Trophoblast cell (in vitro differentiated cells and primary cell): ENCODE measurements at regions not wholly inside any gene's neighbourhood (a gene's known extent, or its start where the extent isn't known, plus 50 kb on each side); places are given as distances from the start of the nearest gene placed in this dataset.

Experiments
- DNase-seq, 2 donors: peaks; one replicate each; pipeline ENCODE4 v3.0.0-alpha.2; 2016
- H2AFZ ChIP-seq: 2 replicates; pipeline ENCODE4 v1.6.1; 2013; ENCODE audit warnings: low read length, moderate library complexity, mild to moderate bottlenecking; ENCODE audit not compliant: insufficient read depth, poor library complexity
- H2AK5ac ChIP-seq: 2 replicates; pipeline ENCODE4 v1.6.1; 2013; ENCODE audit warnings: mild to moderate bottlenecking, low read length
- H2BK120ac ChIP-seq: 2 replicates; pipeline ENCODE4 v1.6.1; 2013; ENCODE audit warnings: low read length, mild to moderate bottlenecking, moderate library complexity; ENCODE audit not compliant: insufficient read depth, poor library complexity
- H2BK12ac ChIP-seq: 2 replicates; pipeline ENCODE4 v1.6.1; 2013; ENCODE audit warnings: mild to moderate bottlenecking, low read length, moderate library complexity
- H2BK5ac ChIP-seq: 2 replicates; pipeline ENCODE4 v1.6.1; 2013; ENCODE audit warnings: low read length, low read depth, moderate library complexity, mild to moderate bottlenecking; ENCODE audit not compliant: poor library complexity
- H3K14ac ChIP-seq: 2 replicates; pipeline ENCODE4 v1.6.1; 2013; ENCODE audit warnings: mild to moderate bottlenecking, low read length
- H3K18ac ChIP-seq: 2 replicates; pipeline ENCODE4 v1.6.1; 2013; ENCODE audit warnings: mild to moderate bottlenecking, low read length
- H3K23ac ChIP-seq: 2 replicates; pipeline ENCODE4 v1.6.1; 2013; ENCODE audit warnings: low read length
- H3K27ac ChIP-seq: 2 replicates; pipeline ENCODE4 v1.5.1; 2013; ENCODE audit warnings: low read depth, mild to moderate bottlenecking, inconsistent platforms, low read length, moderate library complexity
- H3K27me3 ChIP-seq: 2 replicates; pipeline ENCODE4 v1.6.1; 2013; ENCODE audit warnings: inconsistent platforms, mild to moderate bottlenecking, low read length, moderate library complexity; ENCODE audit not compliant: insufficient read depth
- H3K36me3 ChIP-seq, 2 experiments: 1 replicate in 1 of 2; 2 replicates in 1 of 2; pipeline ENCODE4 v1.6.1; 2013; ENCODE audit warnings: low read length in 2 of 2, mild to moderate bottlenecking in 2 of 2, moderate library complexity in 1 of 2; ENCODE audit not compliant: insufficient read depth in 2 of 2, control insufficient read depth in 1 of 2
- H3K4ac ChIP-seq: 2 replicates; pipeline ENCODE4 v1.6.1; 2013; ENCODE audit warnings: low read depth, mild to moderate bottlenecking, low read length, moderate library complexity
- H3K4me1 ChIP-seq, 2 experiments: 1 replicate in 1 of 2; 2 replicates in 1 of 2; pipeline ENCODE4 v1.6.1; 2013; ENCODE audit warnings: low read length in 2 of 2, mild to moderate bottlenecking in 2 of 2, moderate library complexity in 1 of 2; ENCODE audit not compliant: insufficient read depth in 2 of 2, control insufficient read depth in 1 of 2
- H3K4me2 ChIP-seq: 2 replicates; pipeline ENCODE4 v1.6.1; 2013; ENCODE audit warnings: inconsistent platforms, mild to moderate bottlenecking, low read length, moderate library complexity
- H3K4me3 ChIP-seq: 2 replicates; pipeline ENCODE4 v1.5.1; 2013; ENCODE audit warnings: mild to moderate bottlenecking, low read depth, low read length, inconsistent platforms
- H3K79me1 ChIP-seq: one replicate; pipeline ENCODE4 v1.6.1; 2013; ENCODE audit warnings: low read length
- H3K79me2 ChIP-seq: 2 replicates; pipeline ENCODE4 v1.6.1; 2013; ENCODE audit warnings: low read length, mild to moderate bottlenecking; ENCODE audit not compliant: control insufficient read depth, insufficient read depth, poor library complexity
- H3K9ac ChIP-seq: 2 replicates; pipeline ENCODE4 v1.6.1; 2013; ENCODE audit warnings: mild to moderate bottlenecking, low read length
- H3K9me3 ChIP-seq: 2 replicates; pipeline ENCODE4 v1.6.1; 2013; ENCODE audit warnings: low read depth, mild to moderate bottlenecking, control low read depth, inconsistent platforms, low read length; ENCODE audit not compliant: insufficient read depth
- H4K12ac ChIP-seq: 2 replicates; pipeline ENCODE4 v1.6.1; 2013; ENCODE audit warnings: low read depth, mild to moderate bottlenecking, low read length, moderate library complexity
- H4K8ac ChIP-seq: 2 replicates; pipeline ENCODE4 v1.6.1; 2013; ENCODE audit warnings: low read depth, mild to moderate bottlenecking, low read length, moderate library complexity
- H4K91ac ChIP-seq: one replicate; pipeline ENCODE4 v1.6.1; 2013; ENCODE audit warnings: low read depth, mild to moderate bottlenecking, low read length, moderate library complexity
- WGBS: extraction: QIAGEN DNeasy Blood & Tissue Kit; methylation state at CpG from one replicate; pipeline ENCODE4 v1.1.7; 2013; ENCODE audit warnings: missing lambda C conversion rate; ENCODE audit not compliant: insufficient read length, insufficient coverage; ENCODE audit errors: extremely low coverage; 5-methylcytosine and 5-hydroxymethylcytosine counted together

DNA sequence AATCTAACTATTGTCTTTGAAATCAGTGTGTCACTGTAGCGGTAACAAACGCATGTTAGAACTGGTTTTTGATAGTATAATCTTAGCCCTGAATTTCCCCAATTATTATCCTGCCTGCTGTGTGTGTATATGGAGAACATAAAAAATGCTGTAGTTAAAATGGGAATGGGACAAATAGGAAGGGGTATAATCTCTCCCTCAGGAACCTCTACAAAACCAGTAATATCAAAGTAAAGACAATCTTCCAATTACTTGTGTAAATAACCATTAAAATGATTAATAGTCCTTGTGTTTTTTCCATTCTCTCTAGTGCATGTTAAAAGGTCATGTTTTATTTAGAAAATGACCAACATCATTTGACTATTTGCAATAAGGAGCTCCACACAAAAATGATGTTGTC lies 200.1 kb upstream of the TMTC1 start:
- H2BK5ac ChIP-seq: no peak overlapping the region
- H3K79me2 ChIP-seq: no peaks in the 10 kb centered on the region
- no peaks in the 10 kb centered on the region for H3K9me3 ChIP-seq
- no peak overlapping the region for H3K27ac ChIP-seq
- no peak overlapping the region for H3K14ac ChIP-seq
- no peaks in the 10 kb centered on the region for H3K27me3 ChIP-seq
- H2AK5ac ChIP-seq: no peak overlapping the region
- no peak overlapping the region for H2BK120ac ChIP-seq
- no peak overlapping the region for H4K12ac ChIP-seq
- no CpG with 5 or more reads among the region's 2 CpGs for WGBS
- H2AFZ ChIP-seq: no peak overlapping the region
- H4K91ac ChIP-seq: no peak overlapping the region
- H3K79me1 ChIP-seq: no peaks in the 10 kb centered on the region
- no peak overlapping the region for H2BK12ac ChIP-seq
- H3K4me3 ChIP-seq: no peak overlapping the region
- no peak overlapping the region for H3K23ac ChIP-seq
- H3K4ac ChIP-seq: no peak overlapping the region
- no peak overlapping the region for H3K4me2 ChIP-seq
- H3K18ac ChIP-seq: no peak overlapping the region
- DNase-seq: no peak
- H3K4me1 ChIP-seq: no peaks in the 10 kb centered on the region
- no peak overlapping the region for H3K9ac ChIP-seq
- H4K8ac ChIP-seq: no peak overlapping the region
- no peaks in the 10 kb centered on the region for H3K36me3 ChIP-seq

DNA sequence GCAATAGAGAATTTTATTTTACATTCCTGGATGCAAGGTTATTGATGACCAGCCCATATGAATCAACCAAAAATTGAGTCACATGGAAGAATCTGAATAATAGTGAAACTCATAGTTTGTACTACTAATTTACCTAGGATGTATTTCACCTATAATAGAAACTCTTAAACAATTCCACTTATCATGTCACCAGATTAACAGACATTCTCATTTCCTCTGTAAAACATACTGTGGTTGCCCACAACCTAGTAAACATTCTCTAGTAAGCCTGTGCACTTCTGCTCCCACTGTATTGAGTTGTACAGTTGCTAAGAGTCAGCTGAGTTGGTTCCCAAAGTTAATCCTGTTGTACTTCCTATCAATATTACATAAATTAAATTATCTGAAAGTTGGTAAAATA lies 196.6 kb upstream of the TMTC1 start:
- Histone ChIP-seq H3K36me3 (no peaks in the 10 kb centered on the region), H2AFZ (no peak overlapping the region), H3K79me1 (no peaks in the 10 kb centered on the region), H2BK12ac (no peak overlapping the region), H2BK5ac (no peak overlapping the region), H3K23ac (no peak overlapping the region), H2AK5ac (no peak overlapping the region), H3K4me1 (no peaks in the 10 kb centered on the region), H4K12ac (no peak overlapping the region), H3K9ac (no peak overlapping the region), H4K91ac (no peak overlapping the region), H3K4me3 (no peak overlapping the region), H3K4ac (no peak overlapping the region), H3K27me3 (no peaks in the 10 kb centered on the region), H3K79me2 (no peaks in the 10 kb centered on the region), H3K14ac (no peak overlapping the region), H3K27ac (no peak overlapping the region), H3K18ac (no peak overlapping the region), H3K9me3 (no peaks in the 10 kb centered on the region), H2BK120ac (no peak overlapping the region), H4K8ac (no peak overlapping the region), H3K4me2 (no peak overlapping the region)
- no peak for DNase-seq

DNA sequence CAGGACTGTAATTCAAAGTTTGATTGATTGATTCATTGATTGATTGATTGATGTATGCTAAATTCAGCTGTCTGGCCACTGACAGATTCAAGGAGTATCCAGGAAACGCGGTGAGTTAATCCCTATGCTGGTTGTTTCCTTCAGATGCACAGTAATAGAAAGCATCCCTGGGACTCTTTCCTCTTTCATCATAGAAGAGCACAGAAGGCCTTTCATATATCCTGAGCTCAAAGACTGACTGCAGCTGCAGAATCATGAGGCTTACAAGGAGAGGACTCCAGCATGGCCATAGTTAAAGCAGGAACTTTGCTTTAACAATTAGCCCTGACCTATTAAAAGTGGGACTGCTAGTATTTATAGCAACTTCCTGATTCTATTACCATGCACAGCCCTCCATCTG lies 187.7 kb upstream of the TMTC1 start:
- no peak overlapping the region for H2BK12ac ChIP-seq
- H2BK5ac ChIP-seq: no peak overlapping the region
- H4K8ac ChIP-seq: no peak overlapping the region
- no peaks in the 10 kb centered on the region for H3K9me3 ChIP-seq
- no peak for DNase-seq
- no peak overlapping the region for H3K23ac ChIP-seq
- H2AK5ac ChIP-seq: no peak overlapping the region
- H3K18ac ChIP-seq: no peak overlapping the region
- H3K36me3 ChIP-seq: no peaks in the 10 kb centered on the region
- H3K79me2 ChIP-seq: no peaks in the 10 kb centered on the region
- no peak overlapping the region for H3K9ac ChIP-seq
- no peak overlapping the region for H2BK120ac ChIP-seq
- H4K12ac ChIP-seq: no peak overlapping the region
- H3K4ac ChIP-seq: no peak overlapping the region
- no peak overlapping the region for H4K91ac ChIP-seq
- H3K14ac ChIP-seq: no peak overlapping the region
- H3K27me3 ChIP-seq: no peaks in the 10 kb centered on the region
- H3K27ac ChIP-seq: no peak overlapping the region
- H3K79me1 ChIP-seq: no peaks in the 10 kb centered on the region
- no CpG with 5 or more reads among the region's 2 CpGs for WGBS
- no peak overlapping the region for H3K4me3 ChIP-seq
- no peaks in the 10 kb centered on the region for H3K4me1 ChIP-seq
- H2AFZ ChIP-seq: no peak overlapping the region
- H3K4me2 ChIP-seq: no peak overlapping the region

DNA sequence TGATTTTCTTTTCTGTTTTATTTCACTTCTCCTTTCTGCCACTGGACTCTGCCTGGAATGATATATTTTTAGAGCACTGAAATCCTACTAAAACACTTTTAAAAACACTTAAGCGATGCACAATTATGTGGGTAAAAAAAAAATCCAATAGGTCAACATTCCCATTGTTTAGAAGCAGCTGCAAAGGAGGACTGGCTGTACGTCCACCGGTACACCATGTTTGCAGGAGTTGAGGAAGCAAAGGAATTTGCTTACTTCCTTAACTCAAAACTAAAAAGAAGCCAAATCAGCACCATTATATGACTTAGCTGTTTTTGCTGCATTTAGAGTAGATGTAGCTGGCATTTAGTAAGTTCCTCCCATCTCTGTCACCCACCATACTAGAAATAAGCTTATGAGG lies 186.8 kb upstream of the TMTC1 start:
- no peak overlapping the region for H3K4me3 ChIP-seq
- no peak overlapping the region for H2AFZ ChIP-seq
- H3K79me1 ChIP-seq: no peaks in the 10 kb centered on the region
- H4K8ac ChIP-seq: no peak overlapping the region
- no CpG with 5 or more reads among the region's 3 CpGs for WGBS
- no peak overlapping the region for H3K4me2 ChIP-seq
- H4K12ac ChIP-seq: no peak overlapping the region
- H2BK12ac ChIP-seq: no peak overlapping the region
- no peak overlapping the region for H3K9ac ChIP-seq
- H3K4me1 ChIP-seq: no peaks in the 10 kb centered on the region
- H4K91ac ChIP-seq: no peak overlapping the region
- no peak overlapping the region for H3K27ac ChIP-seq
- H2AK5ac ChIP-seq: no peak overlapping the region
- H3K4ac ChIP-seq: no peak overlapping the region
- H3K9me3 ChIP-seq: no peaks in the 10 kb centered on the region
- no peak overlapping the region for H2BK5ac ChIP-seq
- H3K23ac ChIP-seq: no peak overlapping the region
- no peak overlapping the region for H2BK120ac ChIP-seq
- no peak for DNase-seq
- H3K18ac ChIP-seq: no peak overlapping the region
- H3K27me3 ChIP-seq: no peaks in the 10 kb centered on the region
- H3K14ac ChIP-seq: no peak overlapping the region
- no peaks in the 10 kb centered on the region for H3K79me2 ChIP-seq
- no peaks in the 10 kb centered on the region for H3K36me3 ChIP-seq
